Gastroesophageal sphincter (tissue), 4 donors: ENCODE measurements at regions not wholly inside any gene's neighbourhood (a gene's known extent, or its start where the extent isn't known, plus 50 kb on each side); places are given as distances from the start of the nearest gene placed in this dataset.

Experiments
- ATAC-seq: fragments of 150-250 bp; one replicate; pipeline ENCODE4 v1.9.1; 2016; ENCODE audit warnings: mild to moderate bottlenecking, moderate library complexity
- H3K27ac ChIP-seq, 4 donors: fragments of 200-600 bp; sonication (generic) in 3 of 4; 1 replicate in 3 of 4; 2 replicates in 1 of 4; pipeline ENCODE4 v1.5.1; 2016 to 2019
- H3K27me3 ChIP-seq: fragments of 200-600 bp; sonication (generic); one replicate; pipeline ENCODE4 v1.5.1; 2019
- H3K36me3 ChIP-seq, 2 donors: fragments of 200-600 bp; sonication (generic); one replicate each; pipeline ENCODE4 v1.5.1; 2019; ENCODE audit warnings: control low read depth in 1 of 2
- H3K4me1 ChIP-seq, 3 donors: fragments of 200-600 bp; sonication (generic); 1 replicate in 2 of 3; 2 replicates in 1 of 3; pipeline ENCODE4 v1.5.1; 2016 to 2019; ENCODE audit warnings: control low read depth in 2 of 3
- H3K4me3 ChIP-seq, 2 donors: fragments of 200-600 bp; sonication (generic); one replicate each; pipeline ENCODE4 v1.5.1; 2019; ENCODE audit warnings: mild to moderate bottlenecking in 1 of 2, moderate library complexity in 1 of 2
- H3K9me3 ChIP-seq, 3 donors: fragments of 200-600 bp; sonication (generic); one replicate each; pipeline ENCODE4 v1.5.1; 2017 to 2019; ENCODE audit warnings: control low read depth in 2 of 3
- EP300 ChIP-seq: sonication (generic); formaldehyde crosslinking; IDR thresholded peaks from one replicate; pipeline ENCODE4 v1.6.1; 2017; ENCODE audit warnings: antibody characterized with exemption, mild to moderate bottlenecking
- POLR2A ChIP-seq, 2 donors: fragments of 450-650 bp; IDR thresholded peaks; one replicate each; pipeline ENCODE4 v1.6.1; 2017; ENCODE audit warnings: antibody characterized with exemption in 2 of 2, mild to moderate bottlenecking in 2 of 2, moderate library complexity in 1 of 2
- POLR2AphosphoS5 ChIP-seq: sonication (generic); formaldehyde crosslinking; IDR thresholded peaks from one replicate; pipeline ENCODE4 v1.6.1; 2017; ENCODE audit warnings: antibody characterized with exemption
- WGBS, 2 donors: methylation state at CpG; one replicate each; pipeline ENCODE4 v1.1.5; 2018; ENCODE audit warnings: low coverage in 1 of 2; 5-methylcytosine and 5-hydroxymethylcytosine counted together
- TF ChIP-seq, protein P1 (sequence below), 4 experiments: fragments of 200-600 bp in 2 of 4; fragments of 450-650 bp in 2 of 4; sonication (generic) in 1 of 4; IDR thresholded peaks; one replicate each; pipeline ENCODE4 v1.5.1; 2017 to 2019; ENCODE audit warnings: antibody characterized with exemption in 4 of 4, mild to moderate bottlenecking in 2 of 4, moderate library complexity in 2 of 4

DNA sequence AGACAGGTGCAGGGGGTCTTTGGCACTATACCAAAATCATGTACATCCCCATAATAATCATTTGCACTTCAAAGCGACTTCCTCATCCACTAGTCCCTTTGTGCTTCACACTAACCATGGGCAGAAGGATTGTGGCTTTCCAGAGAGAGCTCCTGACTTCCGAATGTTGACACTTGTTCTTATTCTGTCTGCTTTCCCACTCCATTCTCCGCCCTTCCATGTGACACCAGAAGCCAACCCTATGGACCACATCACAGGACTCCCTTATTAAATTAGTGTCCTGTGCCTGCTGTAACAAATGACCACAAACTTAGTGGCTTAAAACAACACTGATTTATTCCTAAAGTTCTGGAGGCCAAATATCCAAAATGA, 91.6 kb downstream of the CMC2 start:
- Histone ChIP-seq H3K9me3 (peaks cover 0 to 11% (median 0%) of the 10 kb centered on the region in 3 donors), H3K4me3 (no peak overlapping the region), H3K36me3 (no peaks in the 10 kb centered on the region), H3K4me1 (no peaks in the 10 kb centered on the region), H3K27ac (no peak overlapping the region), H3K27me3 (peaks cover 4% of the 10 kb centered on the region)
- no peak for TF ChIP-seq POLR2AphosphoS5
- TF ChIP-seq EP300: no peak
- TF ChIP-seq, protein P1, sequence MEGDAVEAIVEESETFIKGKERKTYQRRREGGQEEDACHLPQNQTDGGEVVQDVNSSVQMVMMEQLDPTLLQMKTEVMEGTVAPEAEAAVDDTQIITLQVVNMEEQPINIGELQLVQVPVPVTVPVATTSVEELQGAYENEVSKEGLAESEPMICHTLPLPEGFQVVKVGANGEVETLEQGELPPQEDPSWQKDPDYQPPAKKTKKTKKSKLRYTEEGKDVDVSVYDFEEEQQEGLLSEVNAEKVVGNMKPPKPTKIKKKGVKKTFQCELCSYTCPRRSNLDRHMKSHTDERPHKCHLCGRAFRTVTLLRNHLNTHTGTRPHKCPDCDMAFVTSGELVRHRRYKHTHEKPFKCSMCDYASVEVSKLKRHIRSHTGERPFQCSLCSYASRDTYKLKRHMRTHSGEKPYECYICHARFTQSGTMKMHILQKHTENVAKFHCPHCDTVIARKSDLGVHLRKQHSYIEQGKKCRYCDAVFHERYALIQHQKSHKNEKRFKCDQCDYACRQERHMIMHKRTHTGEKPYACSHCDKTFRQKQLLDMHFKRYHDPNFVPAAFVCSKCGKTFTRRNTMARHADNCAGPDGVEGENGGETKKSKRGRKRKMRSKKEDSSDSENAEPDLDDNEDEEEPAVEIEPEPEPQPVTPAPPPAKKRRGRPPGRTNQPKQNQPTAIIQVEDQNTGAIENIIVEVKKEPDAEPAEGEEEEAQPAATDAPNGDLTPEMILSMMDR (IDR thresholded peaks at IDR 0.05): no peak
- TF ChIP-seq POLR2A (IDR thresholded peaks at IDR 0.05): no peak
- no peak for ATAC-seq
- 89 to 100% methylated on average over 2 to 3 of the region's 3 CpGs for WGBS, 2 donors

DNA sequence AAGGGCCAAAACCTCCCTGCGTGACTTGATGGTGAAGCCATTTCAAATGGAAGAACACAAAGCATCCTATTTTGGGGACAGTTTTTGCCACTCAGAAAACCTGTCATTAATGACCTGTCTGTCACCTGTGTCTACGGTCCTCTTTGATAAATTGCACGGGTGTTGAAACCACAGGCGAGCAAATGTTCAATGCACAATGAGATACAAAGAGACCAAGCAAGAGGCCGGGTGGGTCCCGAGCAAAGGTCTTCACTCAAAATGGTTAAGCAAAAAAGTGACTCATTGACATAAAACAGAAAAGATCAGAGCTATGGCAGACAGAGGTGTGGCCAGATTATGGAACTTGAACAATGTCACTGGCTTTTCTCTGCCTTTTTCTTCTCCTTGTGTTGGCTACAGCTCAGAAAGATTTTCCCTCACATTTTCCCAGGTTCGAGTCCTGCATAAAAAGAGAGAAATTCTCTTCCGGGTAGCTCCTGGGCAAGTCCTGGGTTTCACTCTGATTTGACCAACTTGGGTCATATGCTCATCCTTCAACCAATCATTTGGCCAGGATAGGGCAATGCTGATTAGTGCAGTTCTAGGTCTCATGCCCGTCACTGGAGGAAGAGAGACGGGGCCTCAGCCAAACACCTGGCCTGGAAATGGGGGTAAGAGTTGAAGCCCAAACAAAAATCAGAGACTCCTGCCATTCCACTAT, 92.2 kb downstream of the CMC2 start:
- peaks cover 0 to 11% (median 0%) of the 10 kb centered on the region in 3 donors for H3K9me3 ChIP-seq
- peaks cover 4% of the 10 kb centered on the region for H3K27me3 ChIP-seq
- TF ChIP-seq, protein P1 (IDR thresholded peaks at IDR 0.05): no peak
- TF ChIP-seq POLR2AphosphoS5 (no peak), EP300 (no peak), POLR2A (IDR thresholded peaks at IDR 0.05) (no peak)
- H3K36me3 ChIP-seq: no peaks in the 10 kb centered on the region
- H3K4me3 ChIP-seq: no peak overlapping the region
- 88% methylated on average over 4 to 7 of the region's 10 CpGs for WGBS, 2 donors
- no peak overlapping the region for H3K27ac ChIP-seq
- ATAC-seq: no peak
- H3K4me1 ChIP-seq: no peaks in the 10 kb centered on the region

DNA sequence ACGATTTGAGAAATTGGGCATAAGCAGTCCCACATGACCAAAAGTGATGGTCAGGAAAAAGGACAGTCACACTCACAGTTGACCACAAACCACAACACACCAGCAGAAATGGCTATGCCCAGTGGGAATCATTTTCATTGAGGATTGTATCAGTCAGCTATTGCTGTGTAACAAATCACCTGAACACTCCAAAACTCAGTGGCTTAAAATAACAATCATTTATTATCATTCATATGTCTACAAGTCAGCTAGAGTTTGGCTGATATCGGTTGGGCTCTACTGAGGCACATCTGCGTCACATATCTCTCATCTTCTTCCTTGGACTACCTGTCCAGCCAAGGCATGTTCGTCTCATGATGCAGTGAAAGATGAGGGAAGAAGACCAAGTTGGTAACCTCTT, 93.3 kb downstream of the CMC2 start:
- 92 to 93% methylated on average over 3 to 4 of the region's 4 CpGs for WGBS, 2 donors
- TF ChIP-seq POLR2AphosphoS5 (no peak), POLR2A (IDR thresholded peaks at IDR 0.05) (no peak), EP300 (no peak)
- TF ChIP-seq, protein P1 (IDR thresholded peaks at IDR 0.05): no peak
- Histone ChIP-seq H3K27me3 (no peaks in the 10 kb centered on the region), H3K36me3 (no peaks in the 10 kb centered on the region), H3K9me3 (peaks cover 0 to 11% (median 0%) of the 10 kb centered on the region in 3 donors), H3K4me1 (no peaks in the 10 kb centered on the region), H3K27ac (no peak overlapping the region), H3K4me3 (no peak overlapping the region)
- ATAC-seq: no peak

DNA sequence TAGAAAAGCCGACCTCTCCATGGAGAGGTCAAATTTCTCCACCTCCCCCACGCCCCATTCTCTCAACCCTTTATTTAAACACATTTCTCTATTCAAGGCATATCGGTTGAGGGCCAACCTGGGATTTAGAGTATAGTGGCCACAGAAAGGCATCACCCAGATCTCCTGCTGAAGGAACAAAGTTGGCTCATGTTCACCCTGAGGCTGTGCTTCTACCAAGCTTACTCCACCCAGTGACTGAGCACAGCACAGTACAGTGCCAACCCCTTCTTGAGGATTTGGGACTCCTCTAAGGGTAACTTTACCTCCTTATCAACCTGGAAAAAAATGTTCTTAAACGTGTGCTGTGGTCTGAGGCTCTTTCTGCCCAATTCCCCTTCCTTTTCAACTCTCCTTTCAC, 94.0 kb downstream of the CMC2 start:
- H3K36me3 ChIP-seq: no peaks in the 10 kb centered on the region
- H3K27me3 ChIP-seq: no peaks in the 10 kb centered on the region
- H3K4me3 ChIP-seq: no peak overlapping the region
- TF ChIP-seq, protein P1 (IDR thresholded peaks at IDR 0.05): no peak
- TF ChIP-seq EP300 (no peak), POLR2AphosphoS5 (no peak), POLR2A (IDR thresholded peaks at IDR 0.05) (no peak)
- no peak overlapping the region for H3K27ac ChIP-seq
- no peak for ATAC-seq
- H3K4me1 ChIP-seq: no peaks in the 10 kb centered on the region
- 78 to 79% methylated on average over 2 to 4 of the region's 4 CpGs for WGBS, 2 donors
- H3K9me3 ChIP-seq: peaks cover 0 to 11% (median 0%) of the 10 kb centered on the region in 3 donors

DNA sequence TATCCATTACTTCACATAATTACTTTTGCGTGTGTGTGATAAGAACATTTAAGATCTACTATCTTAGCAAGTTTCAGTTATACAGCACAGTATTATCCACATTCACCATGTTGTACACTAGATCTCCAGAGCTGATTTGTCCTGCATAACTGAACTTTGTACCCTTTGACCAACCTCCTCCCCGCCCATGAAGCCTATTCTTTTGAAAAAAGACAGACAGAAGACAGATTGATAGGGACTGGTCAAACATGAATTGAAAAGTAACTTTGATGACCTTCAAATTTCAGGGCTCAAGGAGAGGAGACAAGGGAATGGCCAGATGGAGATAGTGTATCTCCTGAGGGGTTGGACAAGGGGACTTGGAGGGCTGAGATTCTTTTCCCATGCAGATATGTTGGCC, 96.3 kb downstream of the CMC2 start:
- TF ChIP-seq EP300 (no peak), POLR2A (IDR thresholded peaks at IDR 0.05) (no peak), POLR2AphosphoS5 (no peak)
- TF ChIP-seq, protein P1 (IDR thresholded peaks at IDR 0.05): no peak
- H3K27me3 ChIP-seq: no peaks in the 10 kb centered on the region
- no peak for ATAC-seq
- no peak overlapping the region for H3K27ac ChIP-seq
- peaks cover 0 to 11% (median 0%) of the 10 kb centered on the region in 3 donors for H3K9me3 ChIP-seq
- no peaks in the 10 kb centered on the region for H3K36me3 ChIP-seq
- no peaks in the 10 kb centered on the region for H3K4me1 ChIP-seq
- no peak overlapping the region for H3K4me3 ChIP-seq
- WGBS, 2 donors: 49 to 78% methylated on average over 2 of the region's 2 CpGs
